Sigmoid colon (tissue), 6 donors: ENCODE measurements at regions not wholly inside any gene's neighbourhood (a gene's known extent, or its start where the extent isn't known, plus 50 kb on each side); places are given as distances from the start of the nearest gene placed in this dataset.

Source experiments
- DNase-seq: peaks from one replicate; pipeline ENCODE4 v3.0.0-alpha.2; 2019
- H3K27ac ChIP-seq, 4 donors: fragments of 200-600 bp; sonication (generic); one replicate each; pipeline ENCODE4 v1.5.1; 2016 to 2019; ENCODE audit warnings: mild to moderate bottlenecking in 1 of 4
- H3K27me3 ChIP-seq, 3 donors: fragments of 200-600 bp; sonication (generic); one replicate each; pipeline ENCODE4 v1.5.1; 2019; ENCODE audit warnings: mild to moderate bottlenecking in 1 of 3
- H3K36me3 ChIP-seq, 4 donors: fragments of 200-600 bp; sonication (generic); one replicate each; pipeline ENCODE4 v1.5.1; 2016 to 2019
- H3K4me1 ChIP-seq, 4 donors: fragments of 200-600 bp; sonication (generic); one replicate each; pipeline ENCODE4 v1.5.1; 2017 to 2019
- H3K4me3 ChIP-seq, 4 donors: fragments of 200-600 bp; sonication (generic); one replicate each; pipeline ENCODE4 v1.5.1; 2017 to 2019; ENCODE audit warnings: mild to moderate bottlenecking in 2 of 4, moderate library complexity in 1 of 4
- H3K9me3 ChIP-seq, 4 donors: fragments of 200-600 bp in 3 of 4; sonication (generic) in 3 of 4; one replicate each; pipeline versions ENCODE4 v1.5.1 to v1.6.1; 2013 to 2019
- CTCF ChIP-seq, 4 experiments: fragments of 450-650 bp in 3 of 4; fragments of 200-600 bp in 1 of 4; IDR thresholded peaks; one replicate each; pipeline ENCODE4 v1.5.1; 2016 to 2019; ENCODE audit warnings: antibody characterized with exemption in 4 of 4, mild to moderate bottlenecking in 3 of 4, moderate library complexity in 2 of 4
- EP300 ChIP-seq, 4 donors: sonication (generic); formaldehyde crosslinking; IDR thresholded peaks; one replicate each; pipeline ENCODE4 v1.6.1; 2017; ENCODE audit warnings: antibody characterized with exemption in 4 of 4
- POLR2A ChIP-seq, 2 donors: fragments of 450-650 bp; IDR thresholded peaks; one replicate each; pipeline ENCODE4 v1.6.1; 2016; ENCODE audit warnings: antibody characterized with exemption in 2 of 2, mild to moderate bottlenecking in 2 of 2, moderate library complexity in 2 of 2
- POLR2AphosphoS5 ChIP-seq, 4 donors: sonication (generic); formaldehyde crosslinking; IDR thresholded peaks; one replicate each; pipeline ENCODE4 v1.6.1; 2017; ENCODE audit warnings: antibody characterized with exemption in 4 of 4
- WGBS, 2 donors: extraction: QIAGEN DNeasy Blood & Tissue Kit; methylation state at CpG; one replicate each; pipeline ENCODE4 v1.1.7; 2013; 5-methylcytosine and 5-hydroxymethylcytosine counted together
- intact Hi-C: fragments of 100-400 bp; cut with DNase I; formaldehyde crosslinking; loops from one replicate; pipeline ENCODE4 v1.15.1; 2023
- donor health status: healthy with polysubstance abuse.
- donor health status: healthy.

GRCh38 chr2:38187541-38188011, 111.6 kb upstream of the CYP1B1 start:
- WGBS, 2 donors: 73 to 86% methylated on average over 5 of the region's 5 CpGs
- intact Hi-C loops: no loop called here
- no peak overlapping the region for H3K4me3 ChIP-seq
- no peaks in the 10 kb centered on the region for H3K9me3 ChIP-seq
- TF ChIP-seq EP300 (IDR thresholded peaks at IDR 0.05): peak in 3 of 4 donors; percentile 31 to 66 (median 42)
- TF ChIP-seq POLR2A (IDR thresholded peaks at IDR 0.05): no peak
- peak; percentile 61 to 90 (median 78) for TF ChIP-seq POLR2AphosphoS5 (IDR thresholded peaks at IDR 0.05)
- peak; percentile 95 for DNase-seq
- H3K4me1 ChIP-seq: peaks cover 0 to 58% (median 42%) of the 10 kb centered on the region in 4 donors
- no peaks in the 10 kb centered on the region for H3K36me3 ChIP-seq
- H3K27ac ChIP-seq: peak overlapping the region; percentile 70 to 84 (median 80)
- no peaks in the 10 kb centered on the region for H3K27me3 ChIP-seq

- H3K9me3 ChIP-seq: no peaks in the 10 kb centered on the region
- TF ChIP-seq POLR2AphosphoS5 (IDR thresholded peaks at IDR 0.05) (no peak), POLR2A (IDR thresholded peaks at IDR 0.05) (no peak), CTCF (IDR thresholded peaks at IDR 0.05) (no peak), EP300 (IDR thresholded peaks at IDR 0.05) (no peak)
- WGBS, 2 donors: 69 to 82% methylated on average over 1 of the region's 1 CpG
- no peaks in the 10 kb centered on the region for H3K36me3 ChIP-seq
- peak overlapping the region in 3 of 4 donors; percentile 22 to 67 (median 31) for H3K27ac ChIP-seq
- no peak overlapping the region for H3K4me3 ChIP-seq
- H3K27me3 ChIP-seq: no peaks in the 10 kb centered on the region
- H3K4me1 ChIP-seq: peaks cover 0 to 83% (median 63%) of the 10 kb centered on the region in 4 donors
- intact Hi-C loops: no loop called here
- no peak for DNase-seq
Measured at GRCh38 chr2:38185012-38185491, 109.1 kb upstream of the CYP1B1 start.

GRCh38 chr2:38182492-38183003, 106.6 kb upstream of the CYP1B1 start:
- H3K36me3 ChIP-seq: no peaks in the 10 kb centered on the region
- TF ChIP-seq POLR2AphosphoS5 (IDR thresholded peaks at IDR 0.05) (peak; percentile 64 to 87 (median 78)), CTCF (IDR thresholded peaks at IDR 0.05) (no peak)
- H3K27ac ChIP-seq: peak overlapping the region in 3 of 4 donors; percentile 67 to 75 (median 72)
- no peaks in the 10 kb centered on the region for H3K9me3 ChIP-seq
- intact Hi-C loops: loop anchor here (5.0 kb wide), 1 partner anchor 35 kb away; no protein-coding TSS in a partner anchor
- H3K4me3 ChIP-seq: no peak overlapping the region
- no peaks in the 10 kb centered on the region for H3K27me3 ChIP-seq
- no peak for DNase-seq
- peaks cover 0 to 82% (median 66%) of the 10 kb centered on the region in 4 donors for H3K4me1 ChIP-seq
- WGBS, 2 donors: 82 to 84% methylated on average over 4 of the region's 4 CpGs

GRCh38 chr2:38181806-38182491, 106.0 kb upstream of the CYP1B1 start:
- Histone ChIP-seq H3K36me3 (no peaks in the 10 kb centered on the region), H3K27me3 (no peaks in the 10 kb centered on the region), H3K27ac (peak overlapping the region in 3 of 4 donors; percentile 67 to 75 (median 72)), H3K9me3 (no peaks in the 10 kb centered on the region), H3K4me3 (no peak overlapping the region), H3K4me1 (peaks cover 0 to 76% (median 60%) of the 10 kb centered on the region in 4 donors)
- no peak for DNase-seq
- no peak for TF ChIP-seq EP300 (IDR thresholded peaks at IDR 0.05)
- TF ChIP-seq CTCF (IDR thresholded peaks at IDR 0.05): no peak
- TF ChIP-seq POLR2AphosphoS5 (IDR thresholded peaks at IDR 0.05): peak; percentile 22 to 69 (median 40)
- TF ChIP-seq POLR2A (IDR thresholded peaks at IDR 0.05): no peak
- 17 to 64% methylated on average over 5 of the region's 5 CpGs for WGBS, 2 donors
- intact Hi-C loops: loop anchor here (5.0 kb wide), 1 partner anchor 35 kb away; no protein-coding TSS in a partner anchor

- H3K27ac ChIP-seq: peak overlapping the region in 2 of 4 donors; percentile 67 to 72
- TF ChIP-seq POLR2A (IDR thresholded peaks at IDR 0.05): no peak
- no peak for TF ChIP-seq POLR2AphosphoS5 (IDR thresholded peaks at IDR 0.05)
- TF ChIP-seq EP300 (IDR thresholded peaks at IDR 0.05): no peak
- TF ChIP-seq CTCF (IDR thresholded peaks at IDR 0.05): no peak
- H3K4me1 ChIP-seq: peaks cover 0 to 71% (median 60%) of the 10 kb centered on the region in 4 donors
- H3K4me3 ChIP-seq: no peak overlapping the region
- H3K9me3 ChIP-seq: no peaks in the 10 kb centered on the region
- no peak for DNase-seq
- H3K36me3 ChIP-seq: no peaks in the 10 kb centered on the region
- no peaks in the 10 kb centered on the region for H3K27me3 ChIP-seq
- intact Hi-C loops: loop anchor here (5.0 kb wide), 1 partner anchor 37 kb away; no protein-coding TSS in a partner anchor
- WGBS, 2 donors: 51 to 79% methylated on average over 3 of the region's 3 CpGs
Measured at GRCh38 chr2:38180754-38181153, 104.8 kb upstream of the CYP1B1 start.
